Astrocyte of the cerebellum (primary cell): ENCODE measurements at regions not wholly inside any gene's neighbourhood (a gene's known extent, or its start where the extent isn't known, plus 50 kb on each side); places are given as distances from the start of the nearest gene placed in this dataset.

Source experiments
- DNase-seq: peaks from one replicate; pipeline ENCODE4 v3.0.0-alpha.2; 2011; ENCODE audit warnings: low read depth
- H3K4me3 ChIP-seq: 2 replicates; pipeline ENCODE4 v1.5.1; 2011; ENCODE audit warnings: mild to moderate bottlenecking, low read depth, low read length, moderate library complexity
- in situ Hi-C: cut with HindIII; loops from 2 replicates; pipeline ENCODE4 v1.10.0; 2017; ENCODE audit warnings: low sequenced_read_pairs
- TF ChIP-seq, protein P1 (sequence below): IDR thresholded peaks from 2 replicates; pipeline ENCODE4 v1.5.1; 2012; ENCODE audit warnings: low read length, low read depth, moderate library complexity, mild to moderate bottlenecking; ENCODE audit errors: missing control alignments

GRCh38 chr15:95370291-95370690 is 960.2 kb upstream of the NR2F2 start:
- TF ChIP-seq, protein P1, sequence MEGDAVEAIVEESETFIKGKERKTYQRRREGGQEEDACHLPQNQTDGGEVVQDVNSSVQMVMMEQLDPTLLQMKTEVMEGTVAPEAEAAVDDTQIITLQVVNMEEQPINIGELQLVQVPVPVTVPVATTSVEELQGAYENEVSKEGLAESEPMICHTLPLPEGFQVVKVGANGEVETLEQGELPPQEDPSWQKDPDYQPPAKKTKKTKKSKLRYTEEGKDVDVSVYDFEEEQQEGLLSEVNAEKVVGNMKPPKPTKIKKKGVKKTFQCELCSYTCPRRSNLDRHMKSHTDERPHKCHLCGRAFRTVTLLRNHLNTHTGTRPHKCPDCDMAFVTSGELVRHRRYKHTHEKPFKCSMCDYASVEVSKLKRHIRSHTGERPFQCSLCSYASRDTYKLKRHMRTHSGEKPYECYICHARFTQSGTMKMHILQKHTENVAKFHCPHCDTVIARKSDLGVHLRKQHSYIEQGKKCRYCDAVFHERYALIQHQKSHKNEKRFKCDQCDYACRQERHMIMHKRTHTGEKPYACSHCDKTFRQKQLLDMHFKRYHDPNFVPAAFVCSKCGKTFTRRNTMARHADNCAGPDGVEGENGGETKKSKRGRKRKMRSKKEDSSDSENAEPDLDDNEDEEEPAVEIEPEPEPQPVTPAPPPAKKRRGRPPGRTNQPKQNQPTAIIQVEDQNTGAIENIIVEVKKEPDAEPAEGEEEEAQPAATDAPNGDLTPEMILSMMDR, result no peak

GRCh38 chr15:95371664-95372063 is 958.8 kb upstream of the NR2F2 start:
- TF ChIP-seq, protein P1, result no peak
- in situ Hi-C loops, result no loop called here
- no peak for DNase-seq
- no peak overlapping the region for H3K4me3 ChIP-seq

More at GRCh38 chr15:95370291-95370690, 960.2 kb upstream of the NR2F2 start:
- no peak overlapping the region for H3K4me3 ChIP-seq
- DNase-seq, result no peak
- in situ Hi-C loops, result no loop called here

DNA sequence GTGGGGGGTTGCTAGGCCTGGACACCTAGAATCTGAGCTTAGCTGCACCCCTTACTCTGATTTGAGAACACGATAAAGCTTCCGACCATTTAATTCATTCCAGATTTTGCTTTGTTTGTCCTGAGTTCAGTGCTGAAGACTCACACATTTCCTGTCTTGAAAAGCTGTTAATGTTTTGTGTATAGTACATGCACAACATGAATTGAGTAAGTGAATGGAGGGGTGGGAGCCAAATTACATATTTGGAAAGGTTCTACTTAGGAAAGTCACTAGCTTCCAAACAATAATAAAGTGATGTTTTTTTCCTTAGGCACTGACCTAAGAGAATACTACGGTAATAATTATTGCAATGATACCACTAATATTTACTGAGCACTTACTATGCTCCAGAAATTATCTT is 955.2 kb upstream of the NR2F2 start:
- TF ChIP-seq, protein P1, result no peak
- in situ Hi-C loops, result no loop called here
- no peak overlapping the region for H3K4me3 ChIP-seq
- no peak for DNase-seq

GRCh38 chr15:95377258-95377852 is 953.1 kb upstream of the NR2F2 start:
- TF ChIP-seq, protein P1, result no peak
- no peak overlapping the region for H3K4me3 ChIP-seq
- DNase-seq, result no peak
- in situ Hi-C loops, result no loop called here

DNA sequence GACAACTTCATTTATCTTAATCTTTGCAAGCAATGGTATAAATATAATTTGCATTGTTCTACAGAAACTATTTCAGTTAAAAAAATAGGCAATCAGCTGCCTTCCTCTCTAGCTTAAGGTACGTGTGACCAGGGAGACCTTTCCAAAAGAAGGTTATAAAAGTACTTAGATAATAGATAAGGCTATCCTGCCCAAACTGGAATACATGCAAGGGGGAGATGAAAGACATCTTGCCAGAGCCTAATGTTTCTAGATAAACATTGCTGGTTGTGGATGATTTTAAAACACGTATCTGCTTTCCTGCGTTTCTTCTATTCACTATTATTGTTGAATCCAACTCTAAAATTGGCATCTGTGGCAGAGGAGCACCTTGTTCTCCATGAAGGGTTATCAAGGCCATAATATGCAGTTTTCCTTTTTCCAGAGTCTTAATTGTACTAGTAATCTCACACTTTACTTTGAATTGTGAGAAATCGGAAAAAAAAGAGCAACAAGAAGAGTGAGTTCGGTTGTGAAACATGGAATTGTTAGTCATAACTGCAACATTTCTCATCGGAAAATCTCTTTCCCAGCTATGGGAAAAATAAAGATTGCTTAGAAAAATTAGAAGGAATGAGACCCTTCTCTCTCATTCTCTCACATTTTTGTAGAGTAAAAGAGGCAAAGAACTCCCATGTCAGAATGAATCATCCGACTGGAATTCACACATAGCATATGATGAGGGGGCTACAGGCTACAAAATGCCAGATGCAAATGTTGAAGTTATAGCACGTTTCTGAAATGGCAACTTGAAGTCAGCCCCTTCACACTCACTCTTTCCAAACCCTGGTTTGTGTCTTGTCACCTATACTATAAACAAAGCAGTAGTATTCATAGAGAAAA is 936.1 kb upstream of the NR2F2 start:
- H3K4me3 ChIP-seq, result no peak overlapping the region
- peak; percentile 6 for DNase-seq
- TF ChIP-seq, protein P1, result no peak
- in situ Hi-C loops, result no loop called here

DNA sequence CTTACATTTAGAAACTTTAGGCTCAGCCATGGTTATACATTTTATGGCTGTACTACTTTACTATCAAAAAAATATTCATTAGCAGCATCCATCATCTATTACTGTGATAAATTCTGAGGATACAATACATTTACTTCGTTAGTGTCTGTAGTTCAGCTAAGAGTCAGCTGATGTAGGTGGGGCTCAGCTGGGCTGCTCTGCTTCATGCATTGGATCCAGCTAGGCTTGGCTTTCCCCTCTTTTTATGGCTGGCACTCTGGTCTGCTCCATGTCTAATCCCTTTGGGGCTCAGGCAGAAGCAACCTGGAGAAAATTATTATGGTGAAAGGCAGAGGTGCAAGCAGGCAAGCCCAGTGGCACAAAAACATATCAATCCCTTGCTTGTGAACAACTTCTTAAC is 930.1 kb upstream of the NR2F2 start:
- DNase-seq, result no peak
- TF ChIP-seq, protein P1, result no peak
- no peak overlapping the region for H3K4me3 ChIP-seq
- in situ Hi-C loops, result no loop called here
